CD4-positive, CD25-positive, alpha-beta regulatory T cell (primary cell): ENCODE measurements at regions not wholly inside any gene's neighbourhood (a gene's known extent, or its start where the extent isn't known, plus 50 kb on each side); places are given as distances from the start of the nearest gene placed in this dataset.

ENCODE experiments used
- ATAC-seq, 2 donors: fragments of 150-1000 bp; cut with Tn5 transposase; one replicate each; pipeline ENCODE4 v1.10.0; 2021; ENCODE audit warnings: low read depth in 2 of 2, moderate number of reproducible peaks in 2 of 2, moderate library complexity in 1 of 2
- DNase-seq, 3 donors: peaks; one replicate each; pipeline versions ENCODE4 v3.0.0 to v3.0.0-alpha.2; 2012 to 2022; ENCODE audit warnings: mixed read lengths in 1 of 3
- H3K27ac ChIP-seq: one replicate; pipeline ENCODE4 v1.7.0; 2013; ENCODE audit warnings: mild to moderate bottlenecking, low read length; ENCODE audit not compliant: insufficient read depth, poor library complexity, severe bottlenecking
- H3K27me3 ChIP-seq: one replicate; pipeline ENCODE4 v1.7.0; 2013; ENCODE audit warnings: low read length; ENCODE audit not compliant: control insufficient read depth, insufficient read depth
- H3K36me3 ChIP-seq: one replicate; pipeline ENCODE4 v1.7.0; 2013; ENCODE audit warnings: mild to moderate bottlenecking, low read length, moderate library complexity; ENCODE audit not compliant: control insufficient read depth, insufficient read depth
- H3K4me1 ChIP-seq: 2 replicates; pipeline ENCODE4 v1.7.0; 2013; ENCODE audit warnings: mild to moderate bottlenecking, low read length; ENCODE audit not compliant: insufficient read depth, control insufficient read depth, poor library complexity, severe bottlenecking
- H3K4me3 ChIP-seq: one replicate; pipeline ENCODE4 v1.7.0; 2013; ENCODE audit warnings: low read depth, mild to moderate bottlenecking, low read length, moderate library complexity
- H3K9me3 ChIP-seq, 2 experiments: 1 replicate in 1 of 2; 2 replicates in 1 of 2; pipeline ENCODE4 v1.7.0; 2013; ENCODE audit warnings: low read length in 2 of 2, mild to moderate bottlenecking in 1 of 2, moderate library complexity in 1 of 2; ENCODE audit not compliant: control insufficient read depth in 2 of 2
- H3K27ac Mint-ChIP-seq, 3 donors: one replicate each; pipeline ENCODE4 v1.8.0; 2020 to 2022; ENCODE audit warnings: mild to moderate bottlenecking in 3 of 3, mixed read lengths in 3 of 3, moderate library complexity in 2 of 3
- H3K27me3 Mint-ChIP-seq: one replicate; pipeline ENCODE4 v1.8.0; 2022; ENCODE audit warnings: mild to moderate bottlenecking, mixed read lengths
- H3K36me3 Mint-ChIP-seq: one replicate; pipeline ENCODE4 v1.8.0; 2020; ENCODE audit warnings: mixed read lengths
- H3K4me1 Mint-ChIP-seq, 4 donors: one replicate each; pipeline ENCODE4 v1.8.0; 2020 to 2022; ENCODE audit warnings: mixed read lengths in 4 of 4, mild to moderate bottlenecking in 1 of 4
- H3K4me3 Mint-ChIP-seq, 4 donors: one replicate each; pipeline ENCODE4 v1.8.0; 2020 to 2022; ENCODE audit warnings: mild to moderate bottlenecking in 4 of 4, mixed read lengths in 4 of 4, moderate library complexity in 3 of 4
- H3K9me3 Mint-ChIP-seq, 7 donors: one replicate each; pipeline ENCODE4 v1.8.0; 2020 to 2022; ENCODE audit warnings: mixed read lengths in 7 of 7, mild to moderate bottlenecking in 3 of 7, moderate library complexity in 2 of 7

DNA sequence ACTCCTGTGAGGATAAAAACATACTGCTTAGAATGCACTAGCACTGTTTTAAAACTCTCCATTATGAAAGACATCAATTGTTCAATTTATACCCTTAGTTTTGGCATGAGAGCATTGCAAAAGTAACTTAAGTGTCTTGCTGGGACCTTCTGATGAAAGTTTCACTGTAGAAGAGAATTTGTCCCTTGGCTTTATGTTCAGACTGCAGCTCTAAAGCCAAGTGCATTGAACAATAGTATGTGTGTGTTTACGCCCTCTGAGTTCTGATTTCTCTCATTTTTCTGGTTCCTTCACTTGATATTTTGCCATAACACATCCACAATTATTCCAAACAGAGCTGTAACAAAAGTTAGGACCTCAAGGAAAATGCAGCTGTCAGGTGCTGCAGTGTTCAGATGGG lies 474.6 kb downstream of the DISC1 start:
- Histone ChIP-seq H3K9me3 (no peaks in the 10 kb centered on the region), H3K4me3 (no peak overlapping the region), H3K4me1 (no peaks in the 10 kb centered on the region), H3K27me3 (no peaks in the 10 kb centered on the region), H3K36me3 (no peaks in the 10 kb centered on the region), H3K27ac (no peak overlapping the region)
- Mint-ChIP-seq H3K9me3 (peaks cover 0 to 8% (median 5%) of the 10 kb centered on the region in 7 donors), H3K27ac (no peak overlapping the region), H3K36me3 (peaks cover 4% of the 10 kb centered on the region), H3K27me3 (peaks cover 6% of the 10 kb centered on the region), H3K4me1 (no peaks in the 10 kb centered on the region), H3K4me3 (no peak overlapping the region)
- no peak for DNase-seq
- ATAC-seq: no peak

DNA sequence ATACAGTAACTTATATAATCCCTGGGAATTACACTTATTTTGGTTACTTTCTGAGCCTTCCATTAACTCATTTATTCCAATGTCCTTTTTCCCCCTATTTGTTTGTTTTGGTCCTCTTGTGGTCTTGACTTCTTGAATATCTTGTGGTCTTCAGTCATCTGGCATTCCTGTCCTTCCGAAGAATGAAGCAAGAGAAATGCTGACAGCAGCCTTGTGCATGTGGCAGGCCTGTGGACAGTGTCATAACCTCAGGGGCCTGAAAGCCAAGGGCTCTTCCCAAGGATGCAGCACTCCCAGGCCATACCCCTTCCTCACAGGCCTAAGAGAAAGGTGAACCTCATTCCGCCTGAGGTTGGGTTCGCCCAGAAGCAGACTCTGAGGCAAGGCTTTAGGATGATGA lies 470.2 kb downstream of the DISC1 start:
- H3K27ac Mint-ChIP-seq: no peak overlapping the region
- H3K36me3 ChIP-seq: no peaks in the 10 kb centered on the region
- ATAC-seq (no peak), DNase-seq (no peak)
- H3K27me3 ChIP-seq: no peaks in the 10 kb centered on the region
- H3K36me3 Mint-ChIP-seq: peaks cover 4% of the 10 kb centered on the region
- H3K27me3 Mint-ChIP-seq: peaks cover 11% of the 10 kb centered on the region
- peaks cover 0 to 8% (median 5%) of the 10 kb centered on the region in 7 donors for H3K9me3 Mint-ChIP-seq
- no peak overlapping the region for H3K4me3 Mint-ChIP-seq
- H3K4me1 ChIP-seq: no peaks in the 10 kb centered on the region
- H3K27ac ChIP-seq: no peak overlapping the region
- H3K4me3 ChIP-seq: no peak overlapping the region
- no peaks in the 10 kb centered on the region for H3K4me1 Mint-ChIP-seq
- no peaks in the 10 kb centered on the region for H3K9me3 ChIP-seq
